PC-3 (cell line): ENCODE measurements at regions not wholly inside any gene's neighbourhood (a gene's known extent, or its start where the extent isn't known, plus 50 kb on each side); places are given as distances from the start of the nearest gene placed in this dataset.

Experiments used
- EZH2 ChIP-seq: fragments of 300-600 bp; sonication (generic); IDR thresholded peaks from one replicate; pipeline ENCODE4 v1.6.1; 2017; ENCODE audit warnings: antibody characterized with exemption, mild to moderate bottlenecking, low read length; ENCODE audit not compliant: unreplicated experiment
- EZH2phosphoT487 ChIP-seq: fragments of 300-600 bp; sonication (generic); IDR thresholded peaks from 2 replicates; pipeline ENCODE4 v1.6.1; 2018; ENCODE audit warnings: mild to moderate bottlenecking, antibody characterized with exemption, low read length, borderline replicate concordance
- TF ChIP-seq, protein P1 (sequence below): fragments of 300-600 bp; sonication (generic); conservative IDR thresholded peaks from 2 replicates; pipeline ENCODE4 v1.5.1; 2017; ENCODE audit warnings: antibody characterized with exemption, low read depth, mild to moderate bottlenecking, low read length

GRCh38 chr19:30941591-30941990, 407.6 kb downstream of the TSHZ3 start:
- TF ChIP-seq, protein P1, sequence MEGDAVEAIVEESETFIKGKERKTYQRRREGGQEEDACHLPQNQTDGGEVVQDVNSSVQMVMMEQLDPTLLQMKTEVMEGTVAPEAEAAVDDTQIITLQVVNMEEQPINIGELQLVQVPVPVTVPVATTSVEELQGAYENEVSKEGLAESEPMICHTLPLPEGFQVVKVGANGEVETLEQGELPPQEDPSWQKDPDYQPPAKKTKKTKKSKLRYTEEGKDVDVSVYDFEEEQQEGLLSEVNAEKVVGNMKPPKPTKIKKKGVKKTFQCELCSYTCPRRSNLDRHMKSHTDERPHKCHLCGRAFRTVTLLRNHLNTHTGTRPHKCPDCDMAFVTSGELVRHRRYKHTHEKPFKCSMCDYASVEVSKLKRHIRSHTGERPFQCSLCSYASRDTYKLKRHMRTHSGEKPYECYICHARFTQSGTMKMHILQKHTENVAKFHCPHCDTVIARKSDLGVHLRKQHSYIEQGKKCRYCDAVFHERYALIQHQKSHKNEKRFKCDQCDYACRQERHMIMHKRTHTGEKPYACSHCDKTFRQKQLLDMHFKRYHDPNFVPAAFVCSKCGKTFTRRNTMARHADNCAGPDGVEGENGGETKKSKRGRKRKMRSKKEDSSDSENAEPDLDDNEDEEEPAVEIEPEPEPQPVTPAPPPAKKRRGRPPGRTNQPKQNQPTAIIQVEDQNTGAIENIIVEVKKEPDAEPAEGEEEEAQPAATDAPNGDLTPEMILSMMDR, result no peak
- no peak for TF ChIP-seq EZH2
- TF ChIP-seq EZH2phosphoT487, result no peak
